HCT116 (cell line): ENCODE measurements at regions not wholly inside any gene's neighbourhood (a gene's known extent, or its start where the extent isn't known, plus 50 kb on each side); places are given as distances from the start of the nearest gene placed in this dataset.

Source experiments
- ATAC-seq: fragments of 200-7000 bp; cut with Tn5 transposase; 2 replicates; pipeline ENCODE4 v1.9.1; 2020; ENCODE audit warnings: mild to moderate bottlenecking, moderate library complexity
- BruUV-seq: library from RNA; stranded (reverse); fragments of 400-500 nt; replicated peaks from 2 replicates; lab custom pipeline; 2021; lab: Mats Ljungman, UMichigan
- CTCF ChIA-PET: fragments of 300-600 bp; sonication (Branson Sonifier 250); formaldehyde crosslinking; loops from one replicate; lab custom pipeline; 2021; ENCODE audit warnings: antibody characterized with exemption; lab: Charles Lee
- POLR2A ChIA-PET: fragments of 300-600, 350-600 bp; sonication (Branson Sonifier 250); formaldehyde crosslinking; loops from one replicate; lab custom pipeline; 2021; ENCODE audit warnings: antibody characterized with exemption; lab: Charles Lee
- RAD21 ChIA-PET, 2 experiments: fragments of 300-600 bp; sonication (Branson Sonifier 250); formaldehyde crosslinking; loops; one replicate each; lab custom pipeline; 2023; ENCODE audit warnings: low total read pairs in 2 of 2; ENCODE audit not compliant: uncharacterized antibody in 2 of 2, unreplicated experiment in 2 of 2, low non-redundant PET in 1 of 2; lab: Charles Lee
- DNase-seq: peaks from one replicate; pipeline ENCODE4 v3.0.0-alpha.2; 2010; ENCODE audit warnings: low read depth, low spot score
- H2AFZ ChIP-seq: fragments of 200-600 bp; shearing (Covaris generic), sonication (generic); 2 replicates; pipeline ENCODE4 v1.6.1; 2017; ENCODE audit warnings: low read depth, mixed run types, mixed read lengths, antibody characterized with exemption, low read length; ENCODE audit not compliant: poor library complexity, severe bottlenecking
- H3K27ac ChIP-seq: 2 replicates; pipeline ENCODE4 v1.5.1; 2012; ENCODE audit warnings: low read depth, low read length
- H3K27me3 ChIP-seq: fragments of 200-600 bp; sonication (generic); 2 replicates; pipeline ENCODE4 v1.6.1; 2016; ENCODE audit warnings: mixed run types, low read length, mixed read lengths; ENCODE audit not compliant: insufficient read depth
- H3K36me3 ChIP-seq, 2 experiments: fragments of 200-500 bp in 1 of 2; fragments of 200-600 bp in 1 of 2; sonication (Bioruptor generic) in 1 of 2; sonication (generic) in 1 of 2; 2 replicates each; pipeline versions ENCODE4 v1.5.1 to v1.6.1; 2014 to 2016; ENCODE audit warnings: low read length in 2 of 2, inconsistent platforms in 1 of 2, mixed read lengths in 1 of 2, mixed run types in 1 of 2; ENCODE audit not compliant: insufficient read depth in 2 of 2, control insufficient read depth in 1 of 2
- H3K4me1 ChIP-seq, 2 experiments: fragments of 200-600 bp in 1 of 2; sonication (generic) in 1 of 2; 2 replicates each; pipeline versions ENCODE4 v1.5.1 to v1.6.1; 2012 to 2017; ENCODE audit warnings: low read length in 2 of 2, inconsistent platforms in 1 of 2, mild to moderate bottlenecking in 1 of 2, mixed read lengths in 1 of 2, mixed run types in 1 of 2, moderate library complexity in 1 of 2; ENCODE audit not compliant: insufficient read depth in 2 of 2, control insufficient read depth in 1 of 2
- H3K4me2 ChIP-seq: fragments of 200-600 bp; sonication (generic); 2 replicates; pipeline ENCODE4 v1.6.1; 2017; ENCODE audit warnings: mixed run types, low read length, mixed read lengths
- H3K4me3 ChIP-seq, 2 experiments: fragments of 200-600 bp in 1 of 2; sonication (generic) in 1 of 2; replicated peaks in 1 of 2; 2 replicates each; pipeline ENCODE4 v1.5.1; 2011 to 2016; ENCODE audit warnings: low read length in 2 of 2, control low read depth in 1 of 2, low read depth in 1 of 2, mild to moderate bottlenecking in 1 of 2, mixed read lengths in 1 of 2, mixed run types in 1 of 2
- H3K79me2 ChIP-seq: fragments of 200-600 bp; sonication (generic); 2 replicates; pipeline ENCODE4 v1.6.1; 2017; ENCODE audit warnings: mild to moderate bottlenecking, mixed run types, low read length, moderate library complexity, mixed read lengths; ENCODE audit not compliant: insufficient read depth
- H3K9ac ChIP-seq: fragments of 200-600 bp; sonication (generic); 2 replicates; pipeline ENCODE4 v1.6.1; 2016; ENCODE audit warnings: low read length, mixed read lengths
- H3K9me2 ChIP-seq: fragments of 200-600 bp; sonication (generic), shearing (Covaris generic); 2 replicates; pipeline ENCODE4 v1.6.1; 2017; ENCODE audit warnings: mixed run types, mild to moderate bottlenecking, moderate library complexity; ENCODE audit not compliant: insufficient read depth
- H3K9me3 ChIP-seq, 2 experiments: fragments of 200-500 bp in 1 of 2; fragments of 200-600 bp in 1 of 2; sonication (Bioruptor generic) in 1 of 2; sonication (generic) in 1 of 2; 2 replicates each; pipeline ENCODE4 v1.6.1; 2014 to 2017; ENCODE audit warnings: low read length in 2 of 2, mixed read lengths in 2 of 2, inconsistent platforms in 1 of 2, low read depth in 1 of 2, mild to moderate bottlenecking in 1 of 2, mixed run types in 1 of 2, moderate library complexity in 1 of 2; ENCODE audit not compliant: control insufficient read depth in 1 of 2, insufficient read depth in 1 of 2
- H4K20me1 ChIP-seq: fragments of 200-600 bp; sonication (generic), shearing (Covaris generic); 2 replicates; pipeline ENCODE4 v1.6.1; 2017; ENCODE audit warnings: mixed run types, mild to moderate bottlenecking, moderate library complexity; ENCODE audit not compliant: insufficient read depth
- CEBPB ChIP-seq: IDR thresholded peaks from 2 replicates; pipeline ENCODE4 v1.6.1; 2012; ENCODE audit warnings: low read depth
- CTCF ChIP-seq, 3 experiments: fragments of 200-600 bp in 1 of 3; sonication (generic) in 1 of 3; IDR thresholded peaks in 2 of 3; conservative IDR thresholded peaks in 1 of 3; 2 replicates each; pipeline ENCODE4 v1.5.1; 2012 to 2017; ENCODE audit warnings: low read depth in 2 of 3, low read length in 2 of 3, antibody characterized with exemption in 1 of 3, borderline replicate concordance in 1 of 3, control low read depth in 1 of 3, mild to moderate bottlenecking in 1 of 3, mixed read lengths in 1 of 3, mixed run types in 1 of 3, moderate library complexity in 1 of 3; ENCODE audit not compliant: insufficient read depth in 1 of 3
- EZH2 ChIP-seq: fragments of 200-600 bp; sonication (generic); IDR thresholded peaks from 2 replicates; pipeline ENCODE4 v1.6.1; 2017; ENCODE audit warnings: antibody characterized with exemption, mixed run types
- RAD21 ChIP-seq: IDR thresholded peaks from 2 replicates; pipeline ENCODE4 v1.6.1; 2012; ENCODE audit warnings: low read depth, mild to moderate bottlenecking
- SIN3A ChIP-seq: IDR thresholded peaks from 2 replicates; pipeline ENCODE4 v1.6.1; 2012; ENCODE audit warnings: low read depth
- SP1 ChIP-seq: IDR thresholded peaks from 2 replicates; pipeline ENCODE4 v1.6.1; 2012; ENCODE audit warnings: low read depth
- TCF7L2 ChIP-seq: IDR thresholded peaks from 2 replicates; pipeline ENCODE4 v1.7.0; 2011; ENCODE audit warnings: borderline replicate concordance, inconsistent platforms; ENCODE audit not compliant: insufficient read depth, insufficient read length; ENCODE audit errors: extremely low read depth
- YY1 ChIP-seq: IDR thresholded peaks from 2 replicates; pipeline ENCODE4 v1.6.1; 2011; ENCODE audit warnings: low read length, low read depth, moderate library complexity, mild to moderate bottlenecking; ENCODE audit not compliant: insufficient replicate concordance; ENCODE audit errors: extremely low read depth
- ZBTB33 ChIP-seq: IDR thresholded peaks from 2 replicates; pipeline ENCODE4 v1.6.1; 2011; ENCODE audit warnings: mild to moderate bottlenecking, low read length, moderate library complexity; ENCODE audit not compliant: insufficient replicate concordance; ENCODE audit errors: extremely low read depth
- ZNF274 ChIP-seq: fragments of 200-500 bp; sonication (Bioruptor generic); IDR thresholded peaks from 2 replicates; pipeline ENCODE4 v1.6.1; 2014; ENCODE audit warnings: mild to moderate bottlenecking, low read depth, low read length, inconsistent platforms
- intact Hi-C: fragments of 100-400 bp; cut with micrococcal nuclease; formaldehyde crosslinking; loops from 2 replicates; pipeline ENCODE4 v1.10.0; 2022

- Histone ChIP-seq H3K4me2 (no peak overlapping the region), H3K9ac (no peak overlapping the region), H3K79me2 (no peaks in the 10 kb centered on the region), H3K27ac (no peak overlapping the region), H3K4me1 (no peaks in the 10 kb centered on the region), H3K9me3 (no peaks in the 10 kb centered on the region), H2AFZ (no peak overlapping the region), H3K9me2 (no peaks in the 10 kb centered on the region), H3K36me3 (no peaks in the 10 kb centered on the region), H4K20me1 (no peaks in the 10 kb centered on the region), H3K27me3 (no peaks in the 10 kb centered on the region), H3K4me3 (no peak overlapping the region)
- intact Hi-C loops = no loop called here
- TF ChIP-seq ZNF274 = no peak
- no peak for TF ChIP-seq CEBPB
- no peak for TF ChIP-seq RAD21
- no peak for TF ChIP-seq SIN3A
- TF ChIP-seq SP1 = no peak
- TF ChIP-seq CTCF (IDR thresholded peaks at IDR 0.05 in 2 of 3, conservative IDR thresholded peaks at IDR 0.05 in 1 of 3; ENCODE audit: borderline replicate concordance in 1 of 3, insufficient read depth in 1 of 3, low read depth in 2 of 3, low read length in 2 of 3) = no peak
- TF ChIP-seq TCF7L2 = no peak
- no peak for TF ChIP-seq ZBTB33
- TF ChIP-seq YY1 = no peak
- TF ChIP-seq EZH2 = no peak
- no TSS peak for BruUV-seq
- RAD21 ChIA-PET = no interaction called here
- DNase-seq = no peak
- POLR2A ChIA-PET = no interaction called here
- no peak for ATAC-seq
- CTCF ChIA-PET = no interaction called here
These were observed 538.5 kb downstream of the INHBA start for GRCh38 chr7:41164440-41164839.
